Activated effector memory CD4-positive, alpha-beta T cell treated with Interleukin-2 at 50 U/mL for 16 hours (primary cell): ENCODE measurements at regions not wholly inside any gene's neighbourhood (a gene's known extent, or its start where the extent isn't known, plus 50 kb on each side); places are given as distances from the start of the nearest gene placed in this dataset.

ENCODE experiments used
- DNase-seq: peaks from one replicate; pipeline ENCODE4 v3.0.0-alpha.2; 2020

DNA sequence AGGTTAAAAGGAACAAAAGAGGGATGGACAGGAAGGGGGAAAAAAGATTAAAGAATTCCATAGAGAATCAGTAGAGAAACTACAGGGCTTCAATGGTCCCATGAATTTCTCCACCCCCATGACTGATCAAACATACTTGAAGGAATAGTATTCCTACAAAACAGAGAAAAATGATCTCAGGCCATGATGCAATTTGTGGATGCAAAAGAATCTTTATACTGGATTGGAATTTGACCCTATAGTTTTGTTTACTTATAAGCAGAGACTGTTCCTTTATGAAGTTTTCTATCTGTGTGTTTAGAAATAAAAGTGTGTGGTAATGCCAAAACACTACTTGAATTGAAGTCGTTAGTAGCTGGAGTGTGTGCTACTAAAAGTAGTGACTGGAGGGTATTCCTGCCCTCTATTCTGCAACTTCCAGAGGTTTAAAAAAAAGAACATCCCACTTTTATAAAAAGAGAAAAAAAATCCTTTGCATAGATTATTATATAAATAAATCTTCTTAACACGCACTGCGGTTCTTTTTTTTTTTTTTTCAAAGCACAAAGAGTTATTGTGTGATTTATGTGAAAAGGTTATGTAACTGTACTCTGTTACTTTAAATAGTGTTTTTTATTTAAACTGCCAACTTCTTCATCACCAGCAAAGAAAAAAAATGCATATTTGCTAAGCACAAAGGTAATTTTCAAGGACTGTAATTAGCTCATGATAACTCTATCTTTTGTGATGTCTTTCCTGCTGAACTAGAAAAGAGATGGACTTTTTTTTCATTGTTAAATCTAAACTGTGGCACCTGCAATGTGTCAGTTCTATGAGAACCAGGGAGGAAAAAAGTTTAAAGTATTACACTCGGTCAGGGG, 214.5 kb upstream of the CITED2 start:
- DNase-seq = no peak

DNA sequence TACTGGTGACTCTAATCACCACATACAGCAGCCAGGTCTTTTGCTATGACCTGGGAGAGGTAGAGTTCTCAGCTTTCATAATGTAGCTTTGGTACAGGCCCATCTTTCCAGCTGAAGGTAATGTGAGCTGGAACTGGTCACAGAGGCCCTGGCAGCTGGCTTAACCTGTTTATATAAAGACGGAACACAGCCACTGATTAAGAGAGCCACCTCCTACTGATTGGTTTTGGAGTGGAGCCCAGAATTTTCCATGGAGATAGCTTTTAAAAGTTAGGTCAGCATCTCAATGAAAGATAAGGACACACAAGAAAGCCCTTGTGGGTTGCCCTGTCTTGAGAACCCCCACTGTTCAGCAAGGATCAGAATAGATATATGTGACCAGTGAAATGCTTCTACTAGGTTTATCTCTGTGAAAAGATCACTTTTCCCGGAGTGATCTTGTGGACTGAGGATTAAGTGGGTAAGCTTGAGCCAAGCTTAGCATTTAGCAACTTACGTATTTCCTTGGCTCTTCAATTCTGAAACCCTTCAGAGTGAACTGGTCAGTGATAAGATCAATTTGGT, 213.7 kb upstream of the CITED2 start:
- DNase-seq = no peak

DNA sequence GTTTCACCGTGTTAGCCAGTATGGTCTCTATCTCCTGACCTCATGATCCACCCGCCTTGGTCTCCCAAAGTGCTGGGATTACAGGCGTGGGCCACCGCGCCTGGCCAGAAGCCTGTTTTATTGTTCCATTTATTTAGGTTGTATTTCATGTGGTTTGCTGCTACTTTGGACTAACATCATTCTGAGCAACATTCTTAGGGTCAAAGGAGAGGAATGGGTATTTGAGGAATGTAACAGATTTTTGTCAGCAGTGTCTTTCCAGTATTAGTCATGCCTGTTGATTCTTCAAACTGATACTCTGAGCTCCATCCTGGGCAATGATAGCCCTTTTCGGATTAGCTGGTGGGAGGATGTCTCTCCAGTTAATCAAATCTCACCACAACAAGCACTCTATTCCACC, 213.0 kb upstream of the CITED2 start:
- DNase-seq = no peak

DNA sequence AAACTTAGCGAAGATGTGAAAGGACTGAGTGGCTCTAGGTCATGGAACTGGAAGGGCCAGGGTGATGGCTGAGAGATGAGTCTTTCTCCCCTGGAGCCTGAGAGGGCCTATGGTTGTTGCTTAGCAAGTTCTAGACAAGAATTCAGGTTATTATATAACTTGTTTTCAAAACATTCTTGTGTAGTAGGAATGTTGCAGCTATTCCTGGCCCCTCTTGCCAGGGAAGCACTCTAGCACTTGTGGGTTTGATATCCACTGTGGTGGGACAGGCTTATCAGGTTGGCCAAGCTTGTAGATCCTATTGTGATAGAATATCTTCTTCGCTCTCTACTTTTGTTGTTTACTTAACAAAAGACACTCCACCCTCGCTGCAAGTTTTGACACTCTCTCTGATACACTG, 211.8 kb upstream of the CITED2 start:
- DNase-seq = no peak

DNA sequence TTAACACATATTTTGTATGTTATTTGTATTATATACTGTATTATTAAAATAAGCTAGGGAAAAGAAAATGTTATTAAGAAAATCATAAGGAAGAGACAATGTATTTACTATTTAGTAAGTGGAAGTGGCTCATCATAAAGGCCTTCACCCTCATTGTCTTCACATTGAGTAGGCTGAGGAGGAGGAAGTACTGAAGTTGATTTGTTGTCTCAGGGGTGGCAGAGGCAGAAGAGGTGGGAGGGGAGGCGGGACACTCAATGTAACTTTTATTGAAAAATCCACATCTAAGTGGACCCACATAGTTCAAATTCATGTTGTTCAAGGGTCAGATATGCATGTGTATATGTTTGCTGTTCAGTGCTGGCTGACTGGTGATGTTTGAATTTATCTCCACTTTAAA, 210.2 kb upstream of the CITED2 start:
- no peak for DNase-seq

DNA sequence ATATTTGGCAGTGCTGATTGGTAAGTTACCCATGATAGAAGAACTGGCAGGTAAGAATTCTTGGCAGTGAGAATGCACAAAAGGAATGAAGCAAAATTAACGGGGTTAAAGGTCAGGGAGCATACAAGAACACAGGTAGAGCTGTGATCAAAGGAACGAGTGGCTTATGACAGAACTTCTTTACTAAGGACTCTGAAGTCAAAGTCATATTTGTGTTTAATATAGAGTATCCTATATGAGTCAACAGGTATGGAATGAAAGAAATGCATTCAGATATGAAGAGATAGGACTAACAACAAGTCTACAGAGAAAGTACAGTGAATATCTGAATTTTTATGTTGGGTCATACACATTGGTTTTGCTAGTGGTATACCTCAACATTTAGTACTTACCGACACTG, 209.0 kb upstream of the CITED2 start:
- DNase-seq = no peak

DNA sequence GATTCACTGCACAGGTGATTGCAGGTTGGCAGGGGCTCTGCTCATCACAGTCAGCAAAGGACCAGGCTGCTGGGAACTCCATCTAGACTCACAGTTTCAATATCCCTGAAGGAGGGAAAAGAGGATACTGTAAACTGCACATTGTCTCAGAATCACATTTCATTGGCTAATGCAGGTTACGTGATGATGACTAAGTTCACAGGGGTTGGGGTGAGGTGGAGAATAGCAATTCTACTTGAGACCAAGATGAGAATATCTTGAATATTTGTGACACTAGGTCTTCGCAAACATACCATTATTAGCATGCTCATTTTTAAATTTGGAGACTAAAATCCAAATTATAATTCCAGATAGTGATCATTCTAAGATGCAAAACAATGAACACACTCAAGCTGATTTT, 208.5 kb upstream of the CITED2 start:
- no peak for DNase-seq

DNA sequence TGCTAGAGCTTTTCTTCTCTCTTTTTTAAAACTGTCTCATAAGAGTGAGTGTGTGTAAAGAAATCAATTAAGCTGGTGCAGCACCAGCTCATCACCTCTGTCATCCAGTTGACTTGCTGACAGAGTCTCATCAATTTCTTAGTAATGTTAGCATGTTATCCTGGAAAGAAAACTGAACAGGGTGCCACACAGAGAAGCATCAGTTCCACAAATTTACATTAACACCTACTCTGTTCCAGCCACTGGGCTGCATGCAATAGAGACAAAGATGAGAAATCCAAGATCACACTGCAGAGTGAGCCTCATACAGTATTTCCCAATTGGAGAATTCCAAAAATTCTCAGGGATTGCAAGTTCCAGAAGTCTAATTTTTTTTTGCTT, 207.0 kb upstream of the CITED2 start:
- no peak for DNase-seq

DNA sequence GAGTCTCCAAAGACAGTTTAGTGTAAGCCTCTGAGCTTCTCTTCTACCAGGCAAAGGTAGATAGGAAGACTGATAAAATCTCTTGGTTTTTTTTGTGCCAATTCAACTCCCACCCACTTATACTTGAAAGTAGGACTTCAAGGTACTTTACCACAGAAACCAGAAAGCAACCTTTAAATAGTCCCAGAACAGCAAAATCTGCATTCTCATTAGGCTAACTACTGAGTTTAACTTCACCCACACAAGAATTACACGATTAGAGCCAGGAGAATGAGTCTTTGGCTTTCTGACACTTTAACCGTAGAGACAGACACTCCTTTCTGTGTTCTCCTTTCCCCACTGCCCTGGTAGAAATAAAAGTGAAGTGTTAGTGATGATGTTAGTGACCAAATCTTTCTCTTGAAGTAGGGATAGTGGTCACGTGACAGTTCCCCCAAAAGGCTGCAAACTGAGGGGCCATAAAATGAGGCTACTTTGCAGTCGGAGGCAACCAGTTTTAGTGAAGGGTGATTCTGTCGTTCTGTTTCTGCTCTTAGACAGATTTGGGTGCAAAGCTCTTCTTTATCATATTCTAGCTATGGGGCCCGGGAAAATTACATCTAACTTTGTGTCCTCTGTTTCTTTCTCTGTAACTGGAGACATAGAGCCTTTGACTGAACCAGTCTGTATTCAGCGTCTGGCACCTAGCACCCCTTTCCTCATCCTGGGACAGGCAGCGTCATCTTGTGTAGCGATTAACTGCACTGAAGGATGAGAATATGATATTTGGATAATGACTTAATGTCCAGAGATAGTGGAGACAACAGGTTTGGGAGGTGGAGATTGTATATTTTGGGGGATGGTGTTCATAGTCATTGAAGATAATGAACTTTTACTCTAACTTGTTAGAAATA, 206.4 kb upstream of the CITED2 start:
- no peak for DNase-seq

DNA sequence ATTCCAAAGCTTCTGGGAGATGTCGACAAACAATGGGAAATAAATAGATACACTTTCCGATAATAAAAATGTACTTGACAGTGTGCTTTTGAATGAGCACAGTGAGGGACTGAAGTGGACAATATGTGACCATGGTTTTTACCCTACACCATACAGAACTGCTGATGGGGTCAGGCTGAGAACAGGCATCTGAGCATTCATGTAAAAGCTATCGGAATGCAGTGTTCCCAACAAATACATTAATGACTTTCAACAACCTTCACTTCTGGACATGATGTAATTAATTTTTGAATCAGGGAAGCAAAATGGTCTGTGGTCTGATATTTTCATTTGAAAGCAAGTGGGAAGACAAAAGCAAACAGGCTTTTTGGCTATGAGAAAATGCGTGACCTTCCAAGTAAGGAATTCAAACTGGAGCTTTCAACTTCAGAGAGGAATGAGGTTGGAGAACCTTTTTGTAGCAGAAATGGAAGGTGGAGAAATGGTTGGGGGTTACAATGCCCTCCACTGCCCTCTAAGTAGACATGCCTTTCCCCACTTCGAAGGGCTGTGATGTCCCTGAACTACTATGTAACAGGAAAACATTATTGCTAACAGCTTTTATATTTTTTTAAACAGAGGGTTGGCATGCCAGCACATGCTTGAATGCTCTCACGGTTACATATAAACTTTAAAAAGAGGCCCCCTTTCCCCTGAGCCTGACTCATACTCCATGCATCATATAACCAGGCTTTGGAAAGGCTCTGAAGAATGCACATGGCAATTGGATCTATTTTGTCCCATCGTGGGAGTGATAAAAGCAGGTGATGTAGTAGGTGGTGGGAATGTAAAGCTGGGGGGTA, 203.5 kb upstream of the CITED2 start:
- no peak for DNase-seq

DNA sequence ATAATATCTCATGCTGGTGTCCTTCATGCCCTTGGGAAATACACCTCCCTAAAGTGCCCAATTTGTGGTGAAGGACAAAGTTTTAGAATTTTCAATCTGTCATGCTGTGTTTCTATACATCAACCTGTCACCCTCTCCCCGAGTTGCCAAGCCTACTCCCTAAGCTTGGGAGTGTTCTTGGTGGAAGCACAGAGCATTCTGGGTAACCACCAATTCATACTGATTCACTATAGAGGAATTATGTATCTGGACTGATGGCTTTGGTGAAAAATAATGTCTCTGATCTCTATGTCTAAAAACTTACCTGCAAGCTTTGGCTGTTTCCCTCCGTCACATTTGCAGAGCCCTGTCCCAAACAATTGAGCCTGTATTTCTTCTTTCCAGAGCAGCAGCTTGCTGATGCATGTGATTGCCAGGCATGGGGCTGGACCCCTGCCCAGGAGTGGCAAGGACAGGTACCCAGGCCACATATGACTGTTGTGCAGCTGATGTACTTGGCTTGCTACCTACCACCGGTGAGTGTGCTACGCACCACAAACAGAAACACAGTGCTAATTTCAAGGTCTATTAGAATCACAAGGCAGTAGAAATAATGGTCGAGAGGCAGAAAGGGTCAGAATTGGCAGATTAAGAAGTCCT, 202.8 kb upstream of the CITED2 start:
- DNase-seq = no peak

DNA sequence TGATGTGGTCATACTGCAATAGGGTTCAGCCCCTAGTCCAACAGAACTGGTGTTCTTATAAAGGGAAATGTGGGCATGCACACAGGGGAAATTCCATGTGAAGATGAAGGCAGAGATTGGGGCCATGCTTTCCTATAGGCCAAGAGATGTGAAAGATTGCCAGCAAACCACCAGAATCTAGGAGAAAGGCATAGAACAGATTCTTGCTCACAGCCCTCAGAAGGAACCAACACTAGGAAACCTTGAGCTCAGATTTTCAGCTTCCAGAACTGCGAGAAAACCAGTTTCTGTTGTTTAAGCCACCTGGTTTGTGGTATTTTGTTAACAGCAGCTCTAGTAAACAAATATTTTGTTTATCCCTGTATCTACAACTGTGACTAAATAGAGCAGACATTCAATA, 197.6 kb upstream of the CITED2 start:
- no peak for DNase-seq

DNA sequence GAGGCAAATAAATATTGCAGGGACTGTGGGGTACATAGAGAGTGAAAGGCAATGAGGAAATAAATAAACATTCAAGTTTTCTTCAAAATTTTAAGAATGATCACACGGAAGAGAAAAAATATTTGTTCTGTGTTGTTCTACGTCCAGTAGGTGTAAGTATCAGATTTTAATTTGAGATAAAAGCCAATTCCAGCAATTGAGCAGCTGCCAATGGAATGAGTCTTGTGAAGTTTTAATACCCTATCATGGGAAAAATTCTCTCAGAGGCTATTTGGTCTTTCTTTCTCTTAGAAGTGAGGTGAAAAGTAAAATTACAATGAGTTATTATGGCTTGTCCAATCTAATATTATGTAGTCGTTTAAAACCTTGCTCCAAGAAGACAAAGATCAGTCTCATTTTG, 195.7 kb upstream of the CITED2 start:
- DNase-seq = no peak

DNA sequence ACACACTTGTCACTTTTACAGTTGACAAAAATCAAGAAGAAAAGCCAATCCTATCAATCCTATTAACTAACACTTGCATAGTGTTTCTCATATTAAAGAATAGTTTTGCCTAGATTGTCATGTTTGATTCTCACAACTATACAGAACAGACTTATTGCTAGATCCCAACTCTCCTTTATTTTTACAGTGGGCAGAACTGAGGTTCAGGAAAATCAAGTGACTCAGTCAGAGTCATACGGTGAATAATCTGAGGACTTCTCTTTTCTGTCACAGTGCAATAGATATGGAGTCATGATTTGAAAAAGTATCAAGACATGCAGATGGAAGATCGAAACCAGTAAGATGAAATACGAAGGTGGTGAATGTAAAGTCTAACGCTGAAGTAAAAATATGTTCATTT, 195.1 kb upstream of the CITED2 start:
- DNase-seq = no peak

DNA sequence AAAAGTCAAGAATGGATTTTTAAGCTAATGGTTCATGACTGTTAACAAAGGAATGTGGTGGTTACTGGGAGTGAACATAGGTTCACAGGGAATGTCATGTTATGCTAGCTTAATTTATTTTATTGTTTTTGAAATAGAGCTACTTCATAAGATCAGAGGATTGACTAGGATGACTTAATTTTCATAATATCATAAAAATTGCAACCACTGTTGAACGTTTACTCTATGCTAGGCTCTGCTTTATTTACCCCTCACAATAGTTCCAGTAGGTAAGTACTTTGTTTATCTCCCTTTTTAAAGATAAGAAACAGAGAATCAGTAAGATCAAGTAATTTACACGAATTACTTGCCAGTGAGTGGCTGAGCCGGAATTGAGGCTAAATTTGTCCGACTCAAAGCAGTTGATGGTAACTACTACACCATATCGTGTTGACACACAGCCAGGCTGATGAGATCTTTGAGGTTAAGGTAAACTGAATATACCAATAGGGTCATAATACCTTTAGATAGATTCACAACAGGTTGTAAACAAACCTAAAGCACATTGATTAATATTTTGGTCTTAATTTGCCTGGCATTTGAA, 194.6 kb upstream of the CITED2 start:
- no peak for DNase-seq

DNA sequence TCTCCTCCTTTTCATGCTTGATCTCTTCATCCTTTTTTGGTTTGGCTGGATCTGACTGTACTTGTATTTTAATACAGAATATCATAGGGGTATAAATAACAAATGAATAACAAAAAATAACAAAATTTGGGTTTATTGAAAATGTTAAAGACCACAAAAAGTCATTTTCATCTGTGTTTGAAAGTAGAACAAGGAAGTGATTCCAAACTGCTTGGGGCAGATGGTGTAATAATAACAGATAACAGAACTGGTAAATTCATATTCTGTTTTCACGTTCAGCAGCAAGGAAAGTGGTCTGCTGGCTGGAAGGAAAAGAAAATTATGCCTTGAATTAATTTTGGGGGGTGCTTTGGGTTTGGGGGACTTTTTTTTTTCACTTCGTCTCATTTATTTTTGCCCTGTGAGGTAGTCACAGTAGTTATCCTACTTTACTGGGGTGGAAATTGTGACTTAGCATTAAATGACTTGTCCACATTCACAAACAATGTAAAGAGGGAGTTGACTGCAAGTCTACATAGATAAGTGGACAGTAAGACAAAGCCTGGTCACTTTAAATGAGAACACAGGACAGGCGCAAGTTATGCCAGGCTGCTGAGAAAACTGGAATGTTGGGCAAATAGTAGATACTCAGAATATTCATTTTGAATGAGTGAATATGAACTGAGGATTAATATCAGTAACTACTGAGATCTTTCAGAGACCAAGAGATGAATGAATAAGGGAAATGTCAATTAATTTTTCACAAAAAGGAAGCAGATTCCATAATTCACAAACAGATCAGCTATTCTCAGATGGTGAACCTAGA, 193.9 kb upstream of the CITED2 start:
- no peak for DNase-seq

DNA sequence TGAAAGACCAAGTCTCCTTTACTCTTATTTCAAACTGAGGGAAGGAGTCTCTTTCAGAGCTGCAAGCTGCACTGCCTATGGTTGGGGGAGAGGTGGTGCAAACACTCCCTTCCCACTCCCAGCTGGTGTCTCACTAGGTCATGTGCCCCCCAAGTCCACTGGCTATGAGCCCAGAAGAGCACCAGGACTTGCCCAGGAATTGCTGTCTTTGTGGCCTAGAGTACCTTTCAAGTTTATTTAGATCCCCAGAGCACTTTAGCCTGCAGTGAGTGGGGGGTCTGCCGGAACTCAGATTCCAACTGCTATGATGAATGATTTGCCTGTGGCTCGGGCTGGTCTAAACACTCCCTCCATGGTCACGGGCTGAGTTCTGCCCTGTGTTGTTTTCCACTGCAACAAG, 192.6 kb upstream of the CITED2 start:
- no peak for DNase-seq

DNA sequence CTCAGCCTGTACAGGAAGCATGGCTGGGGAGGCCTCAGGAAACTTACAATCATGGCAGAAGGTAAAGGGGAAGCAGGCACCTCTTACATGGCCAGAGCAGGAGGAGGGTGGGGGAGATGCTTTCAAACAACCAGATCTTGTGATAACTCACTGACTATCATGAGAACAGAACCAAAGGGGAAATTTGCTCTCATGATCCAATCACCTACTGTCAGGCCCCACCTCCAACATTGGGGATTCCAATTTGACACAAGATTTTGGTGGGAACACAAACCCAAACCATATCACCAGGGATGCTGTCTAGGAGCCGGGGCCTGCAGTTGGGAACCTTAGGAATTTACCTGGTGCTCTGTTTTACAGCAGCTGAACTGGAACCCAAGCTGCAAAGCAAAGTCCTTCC, 191.1 kb upstream of the CITED2 start:
- DNase-seq = no peak

DNA sequence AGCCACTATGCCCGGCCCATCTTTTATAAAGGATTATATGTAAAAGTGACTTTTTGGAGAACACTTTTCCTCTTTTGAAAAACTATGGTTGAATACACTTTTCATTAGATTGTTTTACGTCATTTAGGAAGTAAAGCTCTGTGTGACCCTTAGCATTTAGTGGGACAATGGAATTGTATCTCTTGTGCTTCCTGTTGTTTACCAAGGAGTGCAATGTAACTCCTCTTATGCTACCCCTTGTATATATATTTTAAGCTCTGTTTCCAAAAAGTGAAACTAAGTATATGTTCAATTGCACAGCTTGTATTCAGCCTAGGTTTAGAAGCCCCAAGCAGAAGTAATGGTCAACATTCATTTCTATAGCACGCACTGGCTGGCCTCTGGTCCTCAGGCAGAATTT, 183.1 kb upstream of the CITED2 start:
- DNase-seq = no peak

DNA sequence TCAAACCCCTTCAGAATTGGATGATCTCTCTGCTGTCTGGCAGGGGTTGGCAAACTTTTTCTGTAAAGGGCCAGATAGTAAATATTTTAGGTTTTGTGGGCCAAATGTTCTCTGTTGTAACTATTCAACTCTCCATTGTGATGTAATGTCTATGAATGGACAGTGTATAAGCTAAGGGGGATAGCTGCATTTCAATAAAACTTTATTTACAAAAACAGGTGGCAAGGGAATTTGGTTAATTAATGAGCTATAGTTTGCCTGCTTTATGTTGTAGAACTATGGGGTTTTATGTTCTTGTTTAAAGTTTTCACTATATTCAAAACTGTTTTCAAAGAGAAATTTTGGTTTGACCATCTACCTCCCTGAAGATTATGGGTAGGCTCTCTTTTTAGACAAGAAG, 182.1 kb upstream of the CITED2 start:
- DNase-seq = no peak

DNA sequence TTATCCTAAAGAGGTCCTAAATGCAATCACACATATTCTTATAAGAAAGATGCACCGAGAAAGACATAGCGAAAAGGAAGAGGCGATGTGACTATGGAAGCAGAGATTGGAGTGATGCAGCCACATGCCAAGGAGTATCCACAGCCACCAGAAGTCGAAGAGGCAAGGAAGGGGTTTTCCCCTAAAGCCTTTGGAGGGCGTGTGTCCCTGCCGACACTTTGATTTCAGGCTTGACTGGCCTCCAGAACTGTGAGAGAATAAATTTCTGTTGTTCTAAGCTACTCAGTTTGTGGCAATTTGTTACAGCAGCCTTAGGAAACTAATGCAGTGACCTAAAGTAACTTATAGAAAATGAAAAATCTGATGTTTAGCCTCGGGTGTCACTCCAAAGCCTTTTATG, 179.5 kb upstream of the CITED2 start:
- no peak for DNase-seq
